Psoas muscle (tissue), 7 donors: ENCODE measurements at regions not wholly inside any gene's neighbourhood (a gene's known extent, or its start where the extent isn't known, plus 50 kb on each side); places are given as distances from the start of the nearest gene placed in this dataset.

Experiments
- ATAC-seq, 4 donors: fragments of 200-7000 bp; cut with Tn5 transposase; one replicate each; pipeline ENCODE4 v1.9.1; 2020; ENCODE audit warnings: moderate library complexity in 3 of 4, mild to moderate bottlenecking in 2 of 4
- DNase-seq, 2 donors: peaks; one replicate each; pipeline ENCODE4 v3.0.0-alpha.2; 2020
- H3K27ac ChIP-seq: fragments of 200-600 bp; one replicate; pipeline ENCODE4 v1.8.0; 2022
- H3K27me3 ChIP-seq, 3 donors: fragments of 200-600 bp in 1 of 3; one replicate each; pipeline versions ENCODE4 v1.6.1 to v1.8.0; 2013 to 2022; ENCODE audit warnings: low read length in 2 of 3, mild to moderate bottlenecking in 2 of 3, moderate library complexity in 1 of 3; ENCODE audit not compliant: insufficient read depth in 3 of 3
- H3K36me3 ChIP-seq, 2 donors: fragments of 200-600 bp in 1 of 2; one replicate each; pipeline versions ENCODE4 v1.6.1 to v1.8.0; 2013 to 2022; ENCODE audit warnings: low read depth in 1 of 2, mild to moderate bottlenecking in 1 of 2, moderate library complexity in 1 of 2; ENCODE audit not compliant: insufficient read depth in 1 of 2
- H3K4me1 ChIP-seq: fragments of 200-600 bp; one replicate; pipeline ENCODE4 v1.8.0; 2022
- H3K4me3 ChIP-seq: fragments of 200-600 bp; one replicate; pipeline ENCODE4 v1.8.0; 2022; ENCODE audit warnings: mild to moderate bottlenecking
- H3K9me3 ChIP-seq: fragments of 200-600 bp; one replicate; pipeline ENCODE4 v1.8.0; 2022
- WGBS, 3 donors: extraction: QIAGEN DNeasy Blood & Tissue Kit; methylation state at CpG; one replicate each; pipeline versions ENCODE4 v1.1.6 to v1.1.7; 2013; 5-methylcytosine and 5-hydroxymethylcytosine counted together
- intact Hi-C, 2 donors: fragments of 100-400 bp; cut with DNase I; formaldehyde crosslinking; loops; one replicate each; pipeline versions ENCODE4 v1.11.0 to v1.14.2; 2022
- TF ChIP-seq, protein P1 (sequence below): fragments of 200-600 bp; IDR thresholded peaks from one replicate; pipeline ENCODE4 v1.8.0; 2022; ENCODE audit warnings: antibody characterized with exemption
- donor health status: healthy with polysubstance abuse.
- donor health status: DM: no; HTN: no; CAD: no; lungs with moderate emphysema.
- donor health status: Bipolar disorder and iron deficiency.
- donor health status: healthy.
- donor health status: DM: yes; HTN: yes; CAD: no.
- donor health status: DM: no; HTN: no; CAD: no.
- donor health status: DM: yes; HTN: yes; CAD: no.

- WGBS, 3 donors = 53 to 61% (median 60%) methylated on average over 4 of the region's 4 CpGs
- Histone ChIP-seq H3K4me1 (no peaks in the 10 kb centered on the region), H3K27me3 (no peaks in the 10 kb centered on the region), H3K9me3 (no peaks in the 10 kb centered on the region), H3K4me3 (no peak overlapping the region), H3K27ac (no peak overlapping the region), H3K36me3 (no peaks in the 10 kb centered on the region)
- intact Hi-C loops = no loop called here
- TF ChIP-seq, protein P1, sequence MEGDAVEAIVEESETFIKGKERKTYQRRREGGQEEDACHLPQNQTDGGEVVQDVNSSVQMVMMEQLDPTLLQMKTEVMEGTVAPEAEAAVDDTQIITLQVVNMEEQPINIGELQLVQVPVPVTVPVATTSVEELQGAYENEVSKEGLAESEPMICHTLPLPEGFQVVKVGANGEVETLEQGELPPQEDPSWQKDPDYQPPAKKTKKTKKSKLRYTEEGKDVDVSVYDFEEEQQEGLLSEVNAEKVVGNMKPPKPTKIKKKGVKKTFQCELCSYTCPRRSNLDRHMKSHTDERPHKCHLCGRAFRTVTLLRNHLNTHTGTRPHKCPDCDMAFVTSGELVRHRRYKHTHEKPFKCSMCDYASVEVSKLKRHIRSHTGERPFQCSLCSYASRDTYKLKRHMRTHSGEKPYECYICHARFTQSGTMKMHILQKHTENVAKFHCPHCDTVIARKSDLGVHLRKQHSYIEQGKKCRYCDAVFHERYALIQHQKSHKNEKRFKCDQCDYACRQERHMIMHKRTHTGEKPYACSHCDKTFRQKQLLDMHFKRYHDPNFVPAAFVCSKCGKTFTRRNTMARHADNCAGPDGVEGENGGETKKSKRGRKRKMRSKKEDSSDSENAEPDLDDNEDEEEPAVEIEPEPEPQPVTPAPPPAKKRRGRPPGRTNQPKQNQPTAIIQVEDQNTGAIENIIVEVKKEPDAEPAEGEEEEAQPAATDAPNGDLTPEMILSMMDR = no peak
- no peak for ATAC-seq
- no peak for DNase-seq
Observed at GRCh38 chr7:152986376-152986775, 226.8 kb downstream of the ACTR3B start.

DNA sequence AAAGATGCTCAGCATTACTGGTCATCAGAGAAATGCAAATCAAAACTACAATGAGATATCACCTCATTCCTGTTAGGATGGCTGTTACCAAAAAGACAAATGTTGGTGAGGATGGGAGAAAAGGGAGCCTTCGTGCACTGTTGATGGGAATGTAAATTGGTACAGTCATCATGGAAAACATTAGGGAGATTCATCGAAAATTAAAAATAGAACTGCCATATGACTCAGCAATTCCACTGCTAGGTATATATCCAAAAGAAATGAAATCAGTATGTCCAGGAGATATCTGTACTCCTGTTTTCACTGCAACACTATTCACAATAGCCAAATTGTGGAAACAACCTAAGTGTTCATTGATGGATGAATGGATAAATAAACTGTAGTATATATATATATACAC, 228.1 kb downstream of the ACTR3B start:
- Histone ChIP-seq H3K27ac (no peak overlapping the region), H3K36me3 (no peaks in the 10 kb centered on the region), H3K9me3 (no peaks in the 10 kb centered on the region), H3K27me3 (no peaks in the 10 kb centered on the region), H3K4me1 (no peaks in the 10 kb centered on the region), H3K4me3 (no peak overlapping the region)
- intact Hi-C loops = no loop called here
- TF ChIP-seq, protein P1 = no peak
- WGBS, 3 donors = 82 to 93% (median 83%) methylated on average over 2 of the region's 2 CpGs
- ATAC-seq (no peak), DNase-seq (no peak)

GRCh38 chr7:152989889-152990380, 230.4 kb downstream of the ACTR3B start:
- DNase-seq (no peak), ATAC-seq (no peak)
- Histone ChIP-seq H3K4me3 (no peak overlapping the region), H3K27me3 (no peaks in the 10 kb centered on the region), H3K27ac (no peak overlapping the region), H3K9me3 (no peaks in the 10 kb centered on the region), H3K4me1 (no peaks in the 10 kb centered on the region), H3K36me3 (no peaks in the 10 kb centered on the region)
- intact Hi-C loops = no loop called here
- WGBS, 3 donors = 50 to 67% (median 63%) methylated on average over 8 of the region's 8 CpGs
- TF ChIP-seq, protein P1 = no peak

DNA sequence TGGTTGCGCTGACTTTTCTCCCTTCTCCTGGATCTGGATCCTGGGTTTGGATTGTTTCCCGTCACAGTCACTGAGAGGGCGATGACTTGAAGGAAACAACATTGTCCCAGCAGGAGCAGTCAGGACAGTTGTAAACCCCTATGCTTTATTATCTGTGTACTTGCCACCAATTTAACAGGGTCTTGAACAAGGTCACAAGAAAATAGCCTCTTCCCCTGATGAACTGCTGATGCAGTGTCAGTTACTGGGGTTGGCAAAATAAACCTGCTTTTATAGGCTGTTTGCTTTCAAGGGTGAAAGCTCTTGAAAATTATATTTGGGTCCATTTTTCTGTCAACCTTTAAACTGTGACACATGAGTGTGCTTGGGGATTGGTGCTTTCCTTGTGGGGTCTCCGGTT, 238.9 kb downstream of the ACTR3B start:
- no peak overlapping the region for H3K4me3 ChIP-seq
- WGBS, 3 donors = 72 to 84% (median 73%) methylated on average over 4 of the region's 4 CpGs

DNA sequence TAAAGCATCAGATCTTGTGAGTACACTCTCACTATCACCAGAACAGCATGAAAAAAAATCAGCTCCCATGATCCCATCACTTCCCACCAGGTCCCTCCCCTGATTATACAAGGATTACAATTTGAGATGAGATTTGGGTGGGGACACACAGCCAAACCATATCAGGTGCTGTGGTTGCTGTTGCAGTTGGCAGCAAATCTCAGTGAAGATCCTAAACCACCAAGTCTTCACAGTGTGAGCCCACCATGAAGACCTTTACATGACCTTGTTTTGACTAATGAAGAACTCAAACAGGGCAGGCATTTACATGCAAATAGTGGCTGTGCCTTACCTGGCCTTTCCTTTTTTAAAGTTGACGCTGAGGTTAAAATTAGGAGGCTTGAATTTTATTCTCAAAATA, 242.6 kb downstream of the ACTR3B start:
- Histone ChIP-seq H3K4me3 (no peak overlapping the region), H3K9me3 (no peaks in the 10 kb centered on the region), H3K36me3 (no peaks in the 10 kb centered on the region), H3K4me1 (no peaks in the 10 kb centered on the region), H3K27me3 (no peaks in the 10 kb centered on the region), H3K27ac (no peak overlapping the region)
- DNase-seq (no peak), ATAC-seq (no peak)
- intact Hi-C loops = no loop called here
- WGBS, 3 donors = 64 to 82% (median 77%) methylated on average over 1 of the region's 1 CpG
- TF ChIP-seq, protein P1 = no peak

More for the DNA sequence above, 238.9 kb downstream of the ACTR3B start:
- no peak for ATAC-seq
- H3K27ac ChIP-seq = no peak overlapping the region
- DNase-seq = no peak
- H3K36me3 ChIP-seq = no peaks in the 10 kb centered on the region
- no peaks in the 10 kb centered on the region for H3K9me3 ChIP-seq
- intact Hi-C loops = no loop called here
- no peaks in the 10 kb centered on the region for H3K27me3 ChIP-seq
- TF ChIP-seq, protein P1 = no peak
- no peaks in the 10 kb centered on the region for H3K4me1 ChIP-seq
